Fibroblast of villous mesenchyme (primary cell): ENCODE measurements at regions not wholly inside any gene's neighbourhood (a gene's known extent, or its start where the extent isn't known, plus 50 kb on each side); places are given as distances from the start of the nearest gene placed in this dataset.

ENCODE experiments used
- DNase-seq: peaks from one replicate; pipeline ENCODE4 v3.0.0-alpha.2; 2010; ENCODE audit warnings: low read depth
- H3K4me3 ChIP-seq: 2 replicates; pipeline ENCODE4 v1.5.1; 2011; ENCODE audit warnings: low read depth, mild to moderate bottlenecking, low read length
- TF ChIP-seq, protein P1 (sequence below): IDR thresholded peaks from 2 replicates; pipeline ENCODE4 v1.5.1; 2012; ENCODE audit warnings: low read depth, mild to moderate bottlenecking, low read length; ENCODE audit not compliant: insufficient read depth

DNA sequence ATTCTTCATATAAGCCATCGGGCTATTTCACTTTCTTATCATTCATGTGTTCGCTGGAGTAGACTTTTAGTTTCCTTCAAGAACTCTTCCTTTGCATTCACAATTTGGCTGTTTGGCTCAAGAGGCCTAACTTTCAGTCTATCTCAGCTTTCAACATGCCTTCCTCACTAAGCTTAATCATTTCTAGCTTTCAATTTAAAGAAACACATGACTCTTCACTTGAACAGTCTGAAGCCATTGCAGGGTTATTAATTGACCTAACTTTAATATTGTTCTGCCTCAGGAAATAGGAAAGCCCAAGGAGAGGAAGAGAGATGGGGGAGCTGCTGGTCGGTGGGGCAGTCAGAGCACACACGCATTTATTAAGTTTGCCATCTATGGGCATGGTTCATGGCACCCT lies 158.1 kb downstream of the SUCLA2 start:
- TF ChIP-seq, protein P1, sequence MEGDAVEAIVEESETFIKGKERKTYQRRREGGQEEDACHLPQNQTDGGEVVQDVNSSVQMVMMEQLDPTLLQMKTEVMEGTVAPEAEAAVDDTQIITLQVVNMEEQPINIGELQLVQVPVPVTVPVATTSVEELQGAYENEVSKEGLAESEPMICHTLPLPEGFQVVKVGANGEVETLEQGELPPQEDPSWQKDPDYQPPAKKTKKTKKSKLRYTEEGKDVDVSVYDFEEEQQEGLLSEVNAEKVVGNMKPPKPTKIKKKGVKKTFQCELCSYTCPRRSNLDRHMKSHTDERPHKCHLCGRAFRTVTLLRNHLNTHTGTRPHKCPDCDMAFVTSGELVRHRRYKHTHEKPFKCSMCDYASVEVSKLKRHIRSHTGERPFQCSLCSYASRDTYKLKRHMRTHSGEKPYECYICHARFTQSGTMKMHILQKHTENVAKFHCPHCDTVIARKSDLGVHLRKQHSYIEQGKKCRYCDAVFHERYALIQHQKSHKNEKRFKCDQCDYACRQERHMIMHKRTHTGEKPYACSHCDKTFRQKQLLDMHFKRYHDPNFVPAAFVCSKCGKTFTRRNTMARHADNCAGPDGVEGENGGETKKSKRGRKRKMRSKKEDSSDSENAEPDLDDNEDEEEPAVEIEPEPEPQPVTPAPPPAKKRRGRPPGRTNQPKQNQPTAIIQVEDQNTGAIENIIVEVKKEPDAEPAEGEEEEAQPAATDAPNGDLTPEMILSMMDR = no peak
- DNase-seq = no peak

DNA sequence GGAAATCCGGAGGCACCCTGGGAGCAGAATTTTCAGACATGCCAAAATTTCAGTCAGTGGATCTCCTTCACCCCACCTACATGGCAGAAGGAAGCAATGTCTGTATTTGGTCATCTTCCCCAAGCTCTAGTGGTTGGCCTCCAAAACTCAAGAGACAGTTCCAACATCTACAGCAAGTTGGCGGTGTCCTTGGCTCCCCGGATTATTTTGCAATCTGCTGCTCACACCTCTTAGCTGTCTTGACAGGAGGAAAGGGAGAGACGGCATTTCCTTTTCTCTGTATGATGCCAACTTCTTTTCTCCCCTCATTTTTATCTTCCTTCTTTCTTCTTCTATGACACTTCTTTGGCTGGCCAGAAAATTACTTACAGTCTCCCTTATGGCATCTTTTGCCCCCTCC lies 159.9 kb downstream of the SUCLA2 start:
- H3K4me3 ChIP-seq = no peak overlapping the region
- TF ChIP-seq, protein P1 = no peak
- no peak for DNase-seq

More for the DNA sequence above, 158.1 kb downstream of the SUCLA2 start:
- no peak overlapping the region for H3K4me3 ChIP-seq

DNA sequence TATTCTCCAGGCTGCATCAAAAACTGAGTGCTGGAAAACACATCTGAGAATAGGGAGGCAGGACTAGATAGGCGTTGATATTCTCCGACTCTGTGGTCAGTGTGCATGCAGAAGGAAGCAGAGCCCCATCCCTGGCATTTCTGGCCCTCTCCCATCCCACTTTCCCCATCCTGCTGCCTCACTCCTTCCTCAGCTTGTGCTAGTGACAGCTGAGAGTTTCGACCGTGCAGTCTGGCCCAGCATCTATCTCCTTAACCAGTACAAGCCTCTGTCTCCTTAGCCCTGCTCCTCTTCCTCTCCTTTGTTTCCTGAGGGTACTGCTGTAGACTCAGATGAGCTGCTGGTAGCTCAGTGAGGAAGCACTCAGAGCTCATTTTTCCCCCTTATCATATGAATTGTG lies 163.2 kb downstream of the SUCLA2 start:
- H3K4me3 ChIP-seq = no peak overlapping the region
- TF ChIP-seq, protein P1 = no peak
- no peak for DNase-seq

DNA sequence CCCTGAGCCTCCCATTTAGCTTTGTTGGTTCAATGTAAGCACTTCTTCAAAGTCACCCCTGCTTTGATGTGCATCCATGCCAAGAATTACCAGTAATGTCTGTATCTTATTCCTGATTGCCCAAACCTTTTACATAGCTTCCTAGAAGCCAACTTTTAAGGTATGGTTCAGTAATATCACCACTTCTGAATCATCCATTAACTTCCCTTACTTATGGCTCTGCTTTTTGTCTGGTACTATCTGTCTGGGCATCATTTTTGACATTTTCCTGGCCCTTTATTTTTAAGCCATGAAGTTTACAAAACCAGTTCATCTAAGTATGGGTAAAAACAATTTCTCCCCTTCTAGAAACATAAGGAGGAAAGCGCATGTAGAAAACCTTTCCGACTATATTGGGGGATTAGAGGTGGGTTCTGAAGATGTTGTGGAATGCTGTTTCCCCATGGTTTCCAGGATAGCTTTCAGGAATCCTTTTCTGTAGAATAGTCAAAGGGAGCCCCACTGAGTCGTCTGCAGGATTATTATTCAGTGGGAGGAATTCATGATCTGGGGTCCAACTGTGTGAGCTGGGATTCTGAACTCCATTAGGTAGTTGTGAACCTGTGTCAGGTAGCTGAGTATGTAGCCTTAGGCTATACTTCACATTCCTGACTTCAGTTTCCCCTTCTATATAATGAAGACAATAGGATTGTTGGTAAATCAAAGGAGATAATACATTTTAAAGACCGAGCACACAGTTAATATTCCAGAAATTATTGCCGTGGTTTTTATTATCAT lies 163.8 kb downstream of the SUCLA2 start:
- TF ChIP-seq, protein P1 = no peak
- no peak for DNase-seq
- no peak overlapping the region for H3K4me3 ChIP-seq

DNA sequence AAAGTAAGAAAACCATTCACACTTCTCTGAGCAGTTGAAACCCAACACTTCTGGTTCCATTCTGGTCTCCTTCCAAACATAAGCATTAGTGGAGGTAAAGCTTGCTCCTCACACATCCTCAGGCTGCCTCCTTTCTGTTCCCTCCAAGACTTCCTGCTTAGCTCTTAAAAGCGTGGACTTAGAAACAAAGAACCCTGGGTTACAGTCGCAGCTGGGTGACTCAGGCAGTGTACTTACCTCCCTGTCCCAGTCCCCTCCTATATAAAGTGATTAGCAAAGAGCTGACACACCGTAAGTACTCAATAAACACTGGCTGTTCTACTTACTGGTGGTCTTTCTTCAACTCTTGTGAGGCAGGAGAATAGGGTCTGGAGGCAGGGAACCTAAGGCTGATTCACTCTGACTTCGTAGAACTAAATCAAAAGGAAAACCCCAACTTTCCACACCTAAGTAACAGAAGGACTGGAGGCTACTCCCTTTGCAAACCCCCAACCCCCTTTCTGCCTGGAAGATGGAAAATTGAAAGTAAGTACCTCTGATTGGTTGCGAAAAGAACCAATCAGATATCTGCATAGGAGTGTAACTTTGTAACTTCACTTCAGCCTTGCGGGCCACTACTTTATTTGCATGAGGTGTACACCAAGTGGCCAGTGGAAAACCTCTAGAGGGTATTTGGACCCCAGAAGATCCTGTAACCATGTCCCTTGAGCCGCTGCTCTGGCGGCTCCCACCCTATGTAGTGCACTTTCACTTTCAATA lies 165.4 kb downstream of the SUCLA2 start:
- DNase-seq = no peak
- TF ChIP-seq, protein P1 = no peak
- peak overlapping the region; percentile 35 for H3K4me3 ChIP-seq

DNA sequence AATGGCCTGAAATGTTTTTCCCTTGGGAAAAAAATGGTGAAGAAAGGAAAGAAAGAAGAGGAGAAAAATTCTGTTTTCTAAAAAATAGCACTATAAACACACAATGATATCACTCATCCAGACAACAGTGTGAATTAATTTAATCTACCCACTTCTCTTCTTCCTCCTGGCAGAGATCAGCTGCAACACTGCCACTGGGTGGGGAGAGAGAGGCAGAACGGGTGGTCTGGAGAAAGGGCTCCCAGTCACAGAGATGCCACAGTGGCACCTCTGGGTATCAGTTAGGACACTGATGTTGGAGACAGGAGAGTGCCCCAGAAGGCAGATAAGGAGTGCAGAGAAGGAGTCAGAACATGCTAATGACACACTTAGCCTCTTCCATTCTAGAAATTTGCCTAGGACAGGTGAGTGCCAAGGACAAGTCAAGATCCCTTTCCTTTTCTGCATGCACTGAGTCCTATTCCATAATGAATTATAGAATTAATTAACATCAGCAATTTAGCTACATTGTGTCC lies 168.6 kb downstream of the SUCLA2 start:
- DNase-seq = no peak
- TF ChIP-seq, protein P1 = no peak
- H3K4me3 ChIP-seq = no peak overlapping the region
